Epidermal melanocyte (primary cell): ENCODE measurements at regions not wholly inside any gene's neighbourhood (a gene's known extent, or its start where the extent isn't known, plus 50 kb on each side); places are given as distances from the start of the nearest gene placed in this dataset.

Experiments
- DNase-seq: peaks from one replicate; pipeline ENCODE4 v3.0.0; 2011; ENCODE audit warnings: low spot score; ENCODE audit not compliant: insufficient read length

GRCh38 chr1:194598098-194598497, 1411.7 kb upstream of the B3GALT2 start:
- no peak for DNase-seq

- DNase-seq = no peak
Measured at GRCh38 chr1:194586302-194586701, 1399.9 kb upstream of the B3GALT2 start.

GRCh38 chr1:194584052-194584451, 1397.6 kb upstream of the B3GALT2 start:
- DNase-seq = no peak

- DNase-seq = no peak
Measured at GRCh38 chr1:194570476-194570875, 1384.1 kb upstream of the B3GALT2 start.

GRCh38 chr1:194568610-194569009, 1382.2 kb upstream of the B3GALT2 start:
- DNase-seq = no peak

- DNase-seq = no peak
Measured at GRCh38 chr1:194548071-194548470, 1361.7 kb upstream of the B3GALT2 start.

- DNase-seq = no peak
Measured at GRCh38 chr1:194544012-194544411, 1357.6 kb upstream of the B3GALT2 start.

- no peak for DNase-seq
Measured at GRCh38 chr1:194538453-194538852, 1352.0 kb upstream of the B3GALT2 start.

- no peak for DNase-seq
Measured at GRCh38 chr1:194537521-194537920, 1351.1 kb upstream of the B3GALT2 start.

- DNase-seq = no peak
Measured at GRCh38 chr1:194535369-194535768, 1349.0 kb upstream of the B3GALT2 start.

GRCh38 chr1:194534784-194535183, 1348.4 kb upstream of the B3GALT2 start:
- no peak for DNase-seq

GRCh38 chr1:194533641-194534040, 1347.2 kb upstream of the B3GALT2 start:
- DNase-seq = no peak

GRCh38 chr1:194517567-194517966, 1331.2 kb upstream of the B3GALT2 start:
- no peak for DNase-seq

GRCh38 chr1:194515916-194516315, 1329.5 kb upstream of the B3GALT2 start:
- no peak for DNase-seq

GRCh38 chr1:194512957-194513356, 1326.5 kb upstream of the B3GALT2 start:
- DNase-seq = no peak

GRCh38 chr1:194512345-194512744, 1325.9 kb upstream of the B3GALT2 start:
- no peak for DNase-seq

GRCh38 chr1:194503209-194503608, 1316.8 kb upstream of the B3GALT2 start:
- DNase-seq = no peak

- no peak for DNase-seq
Measured at GRCh38 chr1:194495434-194495833, 1309.0 kb upstream of the B3GALT2 start.

- DNase-seq = no peak
Measured at GRCh38 chr1:194487172-194487571, 1300.8 kb upstream of the B3GALT2 start.

- no peak for DNase-seq
Measured at GRCh38 chr1:194485432-194485831, 1299.0 kb upstream of the B3GALT2 start.

GRCh38 chr1:194478731-194479130, 1292.3 kb upstream of the B3GALT2 start:
- no peak for DNase-seq

- no peak for DNase-seq
Measured at GRCh38 chr1:194477908-194478307, 1291.5 kb upstream of the B3GALT2 start.

GRCh38 chr1:194476872-194477271, 1290.5 kb upstream of the B3GALT2 start:
- DNase-seq = no peak

GRCh38 chr1:194476351-194476750, 1289.9 kb upstream of the B3GALT2 start:
- DNase-seq = no peak
